Vagina (tissue), 2 donors: ENCODE measurements at regions not wholly inside any gene's neighbourhood (a gene's known extent, or its start where the extent isn't known, plus 50 kb on each side); places are given as distances from the start of the nearest gene placed in this dataset.

Experiments
- POLR2A ChIP-seq, 2 donors: fragments of 450-650 bp; IDR thresholded peaks; one replicate each; pipeline ENCODE4 v1.6.1; 2017; ENCODE audit warnings: antibody characterized with exemption in 2 of 2, mild to moderate bottlenecking in 2 of 2, moderate library complexity in 2 of 2
- TF ChIP-seq, protein P1 (sequence below), 3 experiments: fragments of 450-650 bp in 2 of 3; fragments of 200-600 bp in 1 of 3; sonication (generic) in 1 of 3; IDR thresholded peaks; one replicate each; pipeline ENCODE4 v1.5.1; 2017 to 2019; ENCODE audit warnings: antibody characterized with exemption in 3 of 3, mild to moderate bottlenecking in 2 of 3, moderate library complexity in 2 of 3

DNA sequence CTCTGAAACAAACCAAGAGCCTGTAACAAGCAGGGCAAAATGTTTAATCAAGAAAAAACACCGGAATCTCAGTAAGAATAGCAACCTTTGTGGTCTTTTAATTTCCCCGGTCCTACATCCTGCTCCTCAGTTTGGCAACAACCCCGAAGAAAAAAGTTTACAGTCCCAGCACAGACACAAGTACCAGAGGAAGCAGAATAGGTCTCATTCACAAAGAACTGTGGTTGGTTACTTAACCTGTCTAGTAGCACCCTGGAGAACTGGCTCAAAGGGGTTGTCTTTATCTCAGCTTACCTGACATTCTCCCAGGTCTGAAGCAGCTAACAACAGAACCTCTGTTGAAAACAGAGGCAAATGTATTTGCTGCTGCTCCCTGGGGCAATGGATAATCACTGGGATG is 399.3 kb downstream of the AJAP1 start:
- TF ChIP-seq POLR2A (IDR thresholded peaks at IDR 0.05) = no peak
- TF ChIP-seq, protein P1, sequence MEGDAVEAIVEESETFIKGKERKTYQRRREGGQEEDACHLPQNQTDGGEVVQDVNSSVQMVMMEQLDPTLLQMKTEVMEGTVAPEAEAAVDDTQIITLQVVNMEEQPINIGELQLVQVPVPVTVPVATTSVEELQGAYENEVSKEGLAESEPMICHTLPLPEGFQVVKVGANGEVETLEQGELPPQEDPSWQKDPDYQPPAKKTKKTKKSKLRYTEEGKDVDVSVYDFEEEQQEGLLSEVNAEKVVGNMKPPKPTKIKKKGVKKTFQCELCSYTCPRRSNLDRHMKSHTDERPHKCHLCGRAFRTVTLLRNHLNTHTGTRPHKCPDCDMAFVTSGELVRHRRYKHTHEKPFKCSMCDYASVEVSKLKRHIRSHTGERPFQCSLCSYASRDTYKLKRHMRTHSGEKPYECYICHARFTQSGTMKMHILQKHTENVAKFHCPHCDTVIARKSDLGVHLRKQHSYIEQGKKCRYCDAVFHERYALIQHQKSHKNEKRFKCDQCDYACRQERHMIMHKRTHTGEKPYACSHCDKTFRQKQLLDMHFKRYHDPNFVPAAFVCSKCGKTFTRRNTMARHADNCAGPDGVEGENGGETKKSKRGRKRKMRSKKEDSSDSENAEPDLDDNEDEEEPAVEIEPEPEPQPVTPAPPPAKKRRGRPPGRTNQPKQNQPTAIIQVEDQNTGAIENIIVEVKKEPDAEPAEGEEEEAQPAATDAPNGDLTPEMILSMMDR (IDR thresholded peaks at IDR 0.05) = no peak
